Thyroid gland (tissue), 4 donors: ENCODE measurements at regions not wholly inside any gene's neighbourhood (a gene's known extent, or its start where the extent isn't known, plus 50 kb on each side); places are given as distances from the start of the nearest gene placed in this dataset.

Experiments
- CTCF ChIP-seq, 6 experiments: fragments of 200-600 bp in 3 of 6; fragments of 450-650 bp in 3 of 6; sonication (generic) in 3 of 6; IDR thresholded peaks; one replicate each; pipeline ENCODE4 v1.5.1; 2016 to 2019; ENCODE audit warnings: antibody characterized with exemption in 6 of 6, mild to moderate bottlenecking in 2 of 6, inconsistent platforms in 1 of 6, moderate library complexity in 1 of 6
- POLR2A ChIP-seq, 2 donors: fragments of 450-650 bp; IDR thresholded peaks; one replicate each; pipeline ENCODE4 v1.6.1; 2017; ENCODE audit warnings: antibody characterized with exemption in 2 of 2, mild to moderate bottlenecking in 2 of 2, moderate library complexity in 1 of 2

DNA sequence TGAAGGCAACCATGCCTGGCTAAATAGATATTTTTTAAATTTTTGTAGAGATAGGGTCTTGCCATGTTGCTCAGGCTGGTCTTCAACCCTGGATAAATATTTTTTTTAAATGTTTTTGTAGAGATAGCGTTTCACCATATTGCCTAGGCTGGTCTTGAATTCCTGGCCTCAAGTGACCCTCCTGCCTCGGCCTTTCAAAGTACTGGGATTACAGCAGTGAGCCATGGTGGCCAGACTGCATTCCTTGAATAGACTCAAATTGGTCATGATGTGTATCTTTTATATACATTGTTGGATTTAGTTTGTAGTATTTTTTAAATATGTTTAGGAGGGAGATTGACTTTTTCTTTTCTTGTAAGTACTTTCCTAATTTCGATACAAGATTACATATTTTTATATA is 325.7 kb upstream of the C11orf87 start:
- no peak for TF ChIP-seq CTCF (IDR thresholded peaks at IDR 0.05)
- no peak for TF ChIP-seq POLR2A (IDR thresholded peaks at IDR 0.05)
